Stimulated activated CD4-positive, alpha-beta T cell treated with anti-CD3 and anti-CD28 coated beads, Interleukin-2, amount 100 ng/mL, for 4 hours (primary cell): ENCODE measurements at regions not wholly inside any gene's neighbourhood (a gene's known extent, or its start where the extent isn't known, plus 50 kb on each side); places are given as distances from the start of the nearest gene placed in this dataset.

Experiments
- DNase-seq: peaks from one replicate; pipeline ENCODE4 v3.0.0-alpha.2; 2020; ENCODE audit warnings: low read depth

DNA sequence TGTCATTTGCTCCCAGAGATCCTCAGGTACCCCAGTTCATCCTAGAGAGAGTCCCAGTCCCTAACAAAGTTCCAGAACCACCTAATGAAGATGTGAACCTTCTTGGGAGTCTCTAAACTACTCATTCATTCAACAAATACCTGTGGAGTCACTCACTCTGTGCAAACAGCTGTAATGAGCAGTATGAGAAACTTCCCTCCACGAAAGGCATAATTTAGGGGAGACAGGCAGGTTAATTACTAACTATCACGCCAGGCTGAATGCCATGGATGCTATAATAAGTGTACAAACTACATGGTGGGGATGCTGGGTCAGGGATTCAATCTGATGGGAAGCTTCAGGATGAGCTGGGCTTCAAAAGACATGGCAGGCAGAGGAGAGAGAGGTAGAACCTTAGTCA, 70.1 kb upstream of the AFDN start:
- DNase-seq = no peak

- no peak for DNase-seq
Observed at GRCh38 chr6:167757249-167757648, 69.5 kb upstream of the AFDN start.

DNA sequence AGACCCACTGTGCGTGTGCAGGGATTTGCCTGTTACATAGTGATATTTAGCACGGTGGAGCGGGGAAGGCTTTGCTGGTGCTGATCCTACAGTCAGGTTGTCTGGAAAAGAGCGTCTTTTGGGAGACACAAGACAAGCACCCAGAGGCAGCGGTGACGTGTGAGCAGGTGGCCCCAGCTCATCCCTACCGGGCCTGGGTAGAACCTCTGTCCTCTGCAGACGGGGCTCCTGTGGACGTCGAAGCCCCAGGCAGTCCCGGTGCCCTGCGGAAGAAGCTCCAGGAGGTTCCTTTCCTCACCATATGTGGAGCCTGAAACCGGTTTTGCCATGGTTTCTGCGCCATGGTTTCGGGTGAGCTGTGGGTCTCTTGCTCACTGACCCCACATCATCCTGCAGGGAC, 68.9 kb upstream of the AFDN start:
- no peak for DNase-seq

- no peak for DNase-seq
Observed at GRCh38 chr6:167758309-167759023, 68.2 kb upstream of the AFDN start.

DNA sequence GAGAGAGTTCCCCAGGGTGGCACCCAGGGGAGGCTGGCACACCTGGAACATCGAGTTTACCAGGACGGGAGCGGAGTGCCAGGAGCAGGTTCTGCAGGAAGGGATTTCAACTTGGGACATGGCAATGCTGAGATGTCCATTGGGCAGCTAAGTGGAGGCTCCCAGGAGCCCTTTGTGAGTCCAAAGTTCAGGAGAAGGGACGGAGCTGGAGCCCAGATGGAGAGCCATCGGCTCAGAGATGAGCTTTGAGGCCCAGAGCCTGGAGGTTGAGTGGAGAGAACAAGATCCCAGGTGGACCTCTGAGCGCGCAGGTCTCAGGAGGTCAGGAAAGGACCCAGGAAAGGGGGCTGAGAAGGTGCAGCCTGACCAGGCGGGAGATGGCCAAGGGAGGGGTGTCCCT, 67.5 kb upstream of the AFDN start:
- DNase-seq = no peak

DNA sequence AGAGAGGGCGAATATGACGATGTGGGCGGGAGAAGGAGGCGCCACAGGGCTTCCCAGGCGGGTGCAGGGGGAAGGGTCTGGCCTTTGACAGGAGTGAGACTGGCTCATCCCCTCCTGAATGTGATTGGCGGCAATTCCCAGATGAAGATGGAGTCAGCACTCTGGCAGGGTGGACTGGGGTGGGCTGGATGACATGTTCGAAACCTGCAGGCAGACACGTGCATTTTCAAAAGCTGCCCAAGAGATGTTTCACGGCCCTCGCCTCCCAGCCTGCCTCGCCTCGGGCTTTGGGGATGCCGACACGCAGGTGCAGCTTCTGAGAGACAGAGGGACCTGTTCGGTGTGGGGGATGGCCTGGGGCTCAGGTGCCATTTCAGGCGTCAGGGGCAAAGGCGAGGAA, 66.8 kb upstream of the AFDN start:
- no peak for DNase-seq

GRCh38 chr6:167760979-167761793, 65.5 kb upstream of the AFDN start:
- no peak for DNase-seq

DNA sequence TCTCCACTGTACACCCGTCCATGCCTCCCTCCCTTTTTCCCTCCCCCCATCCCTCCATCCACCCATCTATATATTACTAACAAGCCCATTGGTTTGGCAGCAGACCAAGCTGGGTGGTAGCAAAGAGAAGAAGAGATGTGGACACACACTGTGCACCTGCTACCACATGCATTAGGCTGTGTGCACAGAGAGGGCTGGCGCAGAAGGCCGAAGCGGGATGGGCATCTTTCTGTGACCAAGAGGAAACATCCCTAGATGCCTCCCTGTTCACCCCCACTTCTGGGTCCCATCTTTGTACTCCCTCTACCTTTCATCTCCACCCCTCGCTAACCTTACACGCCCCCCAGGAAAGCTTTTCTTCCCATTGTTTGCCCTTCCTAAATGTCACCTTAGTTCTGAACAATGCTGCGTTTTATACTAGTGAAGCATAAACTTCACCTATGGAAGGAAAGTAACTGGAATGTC, 64.9 kb upstream of the AFDN start:
- no peak for DNase-seq

GRCh38 chr6:167762259-167762962, 64.3 kb upstream of the AFDN start:
- DNase-seq = no peak

DNA sequence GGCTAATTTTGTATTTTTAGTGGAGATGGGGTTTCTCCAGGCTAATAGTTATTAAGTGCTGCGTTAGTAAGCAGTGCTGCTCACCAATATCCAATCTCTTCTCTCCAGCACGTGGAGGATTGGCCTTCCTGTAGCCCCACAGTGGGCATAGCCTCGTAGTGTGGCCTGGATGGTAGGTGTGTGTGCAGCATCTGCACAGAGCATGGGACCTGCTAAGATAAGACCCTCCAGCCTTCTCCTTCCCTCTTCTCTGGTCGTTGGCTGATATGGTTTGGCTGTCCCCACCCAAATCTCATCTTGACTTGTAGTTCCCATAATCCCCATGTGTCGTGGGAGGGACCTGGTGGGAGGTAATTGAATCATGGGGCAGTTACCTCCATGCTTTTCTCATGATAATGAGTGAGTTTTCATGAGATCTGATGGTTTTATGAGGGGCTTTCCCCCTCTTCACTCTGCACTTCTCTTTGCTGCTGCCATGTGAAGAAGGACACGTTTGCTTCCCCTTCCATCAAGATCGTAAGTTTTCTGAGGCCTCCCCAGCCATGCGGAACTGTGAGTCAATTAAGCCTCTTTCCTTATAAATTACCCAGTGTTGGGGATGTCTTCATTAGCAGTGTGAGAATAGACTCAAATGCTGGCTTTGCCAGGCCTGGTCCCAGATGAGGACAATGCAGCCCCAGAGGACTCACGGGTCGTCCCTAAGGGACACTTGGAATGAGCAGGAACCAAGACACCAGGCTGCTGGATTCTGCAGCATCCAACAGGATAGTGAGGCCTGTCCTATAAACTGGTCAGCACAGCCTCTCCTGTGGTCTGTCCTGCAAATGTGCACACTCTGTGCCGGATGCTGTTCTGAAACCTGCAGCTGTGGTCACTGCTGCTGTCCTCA, 63.4 kb upstream of the AFDN start:
- no peak for DNase-seq

- no peak for DNase-seq
Observed at GRCh38 chr6:167764215-167764614, 62.5 kb upstream of the AFDN start.

DNA sequence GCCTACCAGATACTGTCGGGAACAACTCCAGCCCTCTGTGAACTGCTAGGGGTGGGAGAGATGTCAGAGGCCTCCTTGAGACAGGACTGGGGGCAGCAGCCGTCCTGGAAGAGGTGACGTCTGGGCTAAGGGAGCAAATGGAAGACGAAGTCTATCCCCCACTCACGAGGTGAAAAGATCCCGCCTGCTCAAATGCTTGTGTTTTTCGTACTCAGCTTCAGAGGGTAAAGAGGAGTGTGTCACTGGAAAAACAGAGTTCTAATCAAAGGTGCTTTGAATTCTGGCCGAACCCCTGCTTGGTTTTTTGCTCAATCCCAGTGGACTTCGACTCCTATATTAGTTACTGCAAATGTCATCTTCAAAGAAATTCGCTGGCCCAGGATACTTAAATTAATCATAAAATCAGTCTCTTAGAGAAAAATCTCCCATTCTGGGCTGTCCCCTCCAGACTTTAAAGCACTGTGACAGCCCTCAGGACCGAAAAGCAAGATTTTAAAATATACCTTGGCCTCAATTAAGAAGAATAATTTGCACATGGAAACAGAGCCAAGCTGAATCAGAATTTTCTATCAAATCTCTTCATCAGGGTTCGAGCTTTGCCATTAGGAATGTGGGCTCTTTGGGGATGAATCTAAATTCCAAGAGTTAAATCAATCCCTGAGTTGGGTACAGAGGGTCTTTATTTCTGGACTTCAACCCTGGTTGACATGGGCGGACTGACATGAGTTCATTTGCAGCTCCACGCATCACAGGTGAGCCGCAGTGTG, 61.8 kb upstream of the AFDN start:
- no peak for DNase-seq

DNA sequence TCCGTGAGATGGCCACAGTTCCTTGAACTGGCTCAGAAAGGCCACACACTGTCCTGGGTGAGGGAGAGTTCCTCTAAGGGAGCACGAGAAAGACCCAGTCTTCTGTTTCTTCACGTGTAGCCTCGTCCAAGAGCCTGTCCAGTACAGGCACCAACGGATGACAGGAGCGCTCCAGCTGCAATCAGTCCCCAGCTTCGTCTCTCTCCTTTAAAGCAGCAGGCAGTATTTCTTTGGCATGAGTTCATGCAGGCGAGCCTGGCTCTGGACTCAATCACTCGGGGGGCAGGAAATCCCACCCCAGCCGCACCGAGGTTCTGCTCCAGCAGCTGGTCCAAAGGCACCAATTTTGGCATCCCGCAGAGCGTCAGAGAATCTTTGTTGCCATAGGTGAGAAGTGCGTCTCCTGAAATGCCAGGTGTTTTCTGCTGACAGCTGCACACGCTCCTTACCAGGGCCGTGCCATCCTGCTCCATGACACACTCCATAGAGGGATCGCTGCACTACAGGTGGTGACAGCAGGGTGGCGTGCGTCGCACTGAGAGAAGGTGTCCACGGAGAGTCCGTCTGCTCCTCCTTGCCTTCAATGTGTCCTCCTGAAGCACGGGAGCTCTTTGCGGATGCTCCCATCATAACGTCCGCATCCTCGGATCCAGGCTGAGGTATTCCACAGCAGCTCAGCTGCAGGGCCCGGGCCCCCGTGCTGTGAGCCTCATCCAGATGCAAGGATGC, 59.6 kb upstream of the AFDN start:
- DNase-seq = no peak

- no peak for DNase-seq
Observed at GRCh38 chr6:167767715-167768107, 59.0 kb upstream of the AFDN start.

- DNase-seq = no peak
Observed at GRCh38 chr6:167768471-167769215, 58.1 kb upstream of the AFDN start.

GRCh38 chr6:167769408-167770190, 57.1 kb upstream of the AFDN start:
- no peak for DNase-seq

DNA sequence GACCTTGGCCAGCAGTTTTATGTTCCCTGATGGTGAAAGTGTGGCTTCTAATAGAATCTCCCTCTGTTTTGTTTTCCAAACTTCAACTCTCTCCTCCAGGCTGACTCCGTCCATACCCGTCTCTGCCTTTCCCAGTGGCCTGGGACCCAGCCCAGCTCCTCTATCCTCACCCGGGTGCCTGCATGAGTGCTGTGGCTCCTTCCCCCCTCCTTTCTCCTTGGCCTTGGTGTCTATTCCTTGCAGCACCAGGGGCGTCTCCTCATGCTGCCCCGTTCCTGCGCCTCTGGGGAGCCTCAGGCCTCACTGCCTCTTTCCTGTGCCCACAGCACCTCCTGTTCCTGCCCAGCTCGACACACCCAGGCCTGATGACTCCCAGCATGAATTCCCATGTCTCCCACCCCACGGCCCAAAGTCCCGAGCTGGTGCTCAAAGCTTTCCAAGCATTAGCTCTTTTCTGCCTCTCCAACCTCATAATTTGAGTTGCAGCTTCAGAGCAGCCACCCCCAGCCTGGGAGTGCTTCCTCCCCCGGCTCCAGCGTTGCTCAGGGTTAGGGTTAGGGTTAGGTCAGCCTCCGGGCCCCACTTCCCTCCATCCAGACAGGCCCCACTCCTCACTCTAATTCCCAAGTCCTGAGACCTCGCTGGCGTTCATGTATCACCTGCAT, 56.3 kb upstream of the AFDN start:
- DNase-seq = no peak

GRCh38 chr6:167774881-167775280, 51.8 kb upstream of the AFDN start:
- DNase-seq = no peak
